GM19372 (cell line): ENCODE measurements at regions not wholly inside any gene's neighbourhood (a gene's known extent, or its start where the extent isn't known, plus 50 kb on each side); places are given as distances from the start of the nearest gene placed in this dataset.

ENCODE experiments used
- ATAC-seq: cut with Tn5 transposase; IDR thresholded peaks from one replicate; pipeline ENCODE4 v1.9.1; 2021; ENCODE audit warnings: mild to moderate bottlenecking, low read depth, moderate library complexity; ENCODE audit not compliant: unreplicated experiment

DNA sequence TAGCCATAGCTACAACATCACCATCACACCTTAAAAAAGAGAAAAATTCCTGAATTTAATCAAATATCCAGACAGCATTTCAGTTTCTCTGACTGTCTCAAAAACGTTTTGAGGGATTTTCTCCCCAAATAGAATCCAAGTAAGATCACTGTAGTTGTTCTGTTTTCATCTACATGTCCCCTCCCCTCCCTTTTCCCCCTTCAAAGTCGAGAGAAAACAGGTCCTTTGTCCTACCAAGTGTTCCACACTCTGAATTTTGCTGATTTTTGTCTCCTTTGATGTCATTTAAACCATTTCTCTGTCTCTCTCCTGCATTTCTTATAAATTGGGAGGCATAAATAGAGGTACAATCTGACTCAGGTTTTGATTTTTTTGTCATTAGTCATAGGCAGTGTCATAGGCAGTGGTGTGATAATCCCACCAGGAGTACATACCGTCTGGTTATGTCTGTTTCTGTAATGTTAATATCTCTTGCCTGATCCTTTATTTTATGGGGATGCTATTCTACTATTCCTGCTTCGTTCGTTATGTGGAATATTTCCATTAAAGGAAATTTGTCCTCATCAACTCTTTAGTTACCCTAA, 348.6 kb downstream of the PTTG2 start:
- ATAC-seq, result no peak

GRCh38 chr4:38309471-38309870, 349.3 kb downstream of the PTTG2 start:
- no peak for ATAC-seq

- ATAC-seq, result peak; percentile 89
These were observed 350.3 kb downstream of the PTTG2 start for GRCh38 chr4:38310446-38311043.

DNA sequence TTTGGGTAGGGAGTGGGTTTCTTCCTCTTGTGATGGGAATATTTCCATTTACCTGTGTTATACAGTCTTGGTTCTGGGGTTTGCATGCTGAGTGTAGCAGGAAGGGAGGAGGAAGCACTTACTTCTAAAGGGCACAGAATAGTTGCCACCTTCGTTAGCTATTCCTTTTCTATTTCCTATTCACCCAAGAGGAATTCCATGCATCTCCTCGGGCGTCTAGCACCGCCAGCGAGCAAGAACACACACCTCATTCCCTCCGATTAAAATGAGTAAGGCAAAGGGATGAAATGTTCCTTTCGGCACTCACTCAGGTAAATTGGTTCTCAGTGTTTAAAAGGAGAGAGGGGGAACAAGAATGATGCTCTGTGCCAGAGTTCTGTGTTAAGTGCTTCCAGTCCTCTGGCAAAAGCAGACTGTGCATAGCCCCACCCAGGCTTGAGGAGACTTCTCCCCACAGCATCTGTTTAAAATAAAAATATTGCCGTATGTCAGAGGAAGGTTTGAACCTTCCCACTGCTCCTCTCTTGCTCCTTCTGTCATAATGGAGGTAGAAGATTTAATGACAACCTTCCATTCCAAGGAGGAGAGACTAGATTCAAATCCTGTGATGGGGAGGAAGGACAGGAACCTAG, 351.4 kb downstream of the PTTG2 start:
- no peak for ATAC-seq

DNA sequence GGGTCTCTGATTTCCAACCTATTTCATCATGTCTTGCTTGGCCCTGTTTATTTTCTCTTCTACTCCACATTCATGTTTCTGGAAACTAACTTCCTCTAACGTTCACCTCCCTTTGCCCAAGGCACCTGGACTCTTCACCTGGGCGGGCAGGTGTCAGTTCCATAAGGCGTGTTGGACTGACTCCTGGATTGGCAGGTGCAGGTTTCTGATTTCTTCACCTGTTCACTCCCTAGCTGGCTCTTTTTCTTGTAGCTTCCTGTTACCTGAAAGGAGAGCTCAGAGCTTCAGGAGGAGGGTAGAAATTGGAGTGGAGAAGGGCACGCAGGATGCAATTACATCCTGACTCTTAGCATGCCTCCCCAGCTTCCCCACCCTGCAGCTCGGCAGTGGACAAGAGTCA, 350.8 kb upstream of the KLF3 start:
- no peak for ATAC-seq

- no peak for ATAC-seq
These were observed 349.9 kb upstream of the KLF3 start for GRCh38 chr4:38313999-38314561.

DNA sequence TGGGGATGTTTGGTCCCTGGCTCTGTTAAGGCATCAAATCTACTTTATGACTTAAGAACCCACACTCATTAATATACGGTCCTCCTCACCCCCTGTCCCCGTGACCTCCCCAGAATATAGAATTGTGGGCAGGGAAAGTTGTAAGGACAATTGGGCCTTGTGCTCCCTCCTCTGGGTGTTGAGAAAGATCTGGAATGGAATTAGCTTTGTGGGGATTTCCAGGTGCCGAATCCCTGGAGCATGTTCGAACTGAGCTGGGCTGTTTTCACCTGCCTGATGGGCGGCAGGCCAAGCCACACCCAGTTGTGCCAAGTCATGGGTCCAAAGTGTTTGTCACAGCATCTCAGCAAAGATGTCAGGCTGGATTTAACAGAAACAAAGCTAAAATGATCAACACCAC, 349.3 kb upstream of the KLF3 start:
- no peak for ATAC-seq

- no peak for ATAC-seq
These were observed 348.7 kb upstream of the KLF3 start for GRCh38 chr4:38315286-38315685.

- ATAC-seq, result no peak
These were observed 348.0 kb upstream of the KLF3 start for GRCh38 chr4:38316045-38316444.

DNA sequence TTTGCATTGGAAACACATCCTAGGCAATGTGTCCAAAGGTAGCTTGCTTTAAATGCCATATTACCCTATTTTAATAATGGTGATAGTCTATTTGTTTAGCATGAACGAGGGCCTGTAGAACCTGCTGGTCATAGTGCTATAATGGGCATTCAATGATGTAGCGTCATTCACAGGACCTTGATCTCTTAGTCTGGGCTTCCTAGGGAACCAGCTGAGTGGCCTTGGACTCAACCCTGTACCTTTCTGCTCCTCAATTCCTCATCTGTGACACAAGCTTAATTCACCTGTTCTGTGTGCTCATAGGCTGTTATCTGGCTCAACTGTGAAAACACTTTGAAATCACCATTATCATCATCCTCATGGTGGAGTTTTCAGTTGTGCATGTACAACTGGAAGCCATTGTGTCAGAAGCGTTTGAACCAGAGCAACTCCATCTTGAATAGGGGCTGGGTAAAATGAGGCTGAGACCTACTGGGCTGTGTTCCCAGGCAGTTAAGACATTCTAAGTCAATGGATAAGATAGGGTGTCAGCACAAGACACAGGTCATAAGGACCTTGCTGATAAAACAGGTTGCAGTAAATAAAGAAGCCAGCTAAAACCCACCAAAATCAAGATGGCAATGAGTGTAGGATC, 346.8 kb upstream of the KLF3 start:
- no peak for ATAC-seq

DNA sequence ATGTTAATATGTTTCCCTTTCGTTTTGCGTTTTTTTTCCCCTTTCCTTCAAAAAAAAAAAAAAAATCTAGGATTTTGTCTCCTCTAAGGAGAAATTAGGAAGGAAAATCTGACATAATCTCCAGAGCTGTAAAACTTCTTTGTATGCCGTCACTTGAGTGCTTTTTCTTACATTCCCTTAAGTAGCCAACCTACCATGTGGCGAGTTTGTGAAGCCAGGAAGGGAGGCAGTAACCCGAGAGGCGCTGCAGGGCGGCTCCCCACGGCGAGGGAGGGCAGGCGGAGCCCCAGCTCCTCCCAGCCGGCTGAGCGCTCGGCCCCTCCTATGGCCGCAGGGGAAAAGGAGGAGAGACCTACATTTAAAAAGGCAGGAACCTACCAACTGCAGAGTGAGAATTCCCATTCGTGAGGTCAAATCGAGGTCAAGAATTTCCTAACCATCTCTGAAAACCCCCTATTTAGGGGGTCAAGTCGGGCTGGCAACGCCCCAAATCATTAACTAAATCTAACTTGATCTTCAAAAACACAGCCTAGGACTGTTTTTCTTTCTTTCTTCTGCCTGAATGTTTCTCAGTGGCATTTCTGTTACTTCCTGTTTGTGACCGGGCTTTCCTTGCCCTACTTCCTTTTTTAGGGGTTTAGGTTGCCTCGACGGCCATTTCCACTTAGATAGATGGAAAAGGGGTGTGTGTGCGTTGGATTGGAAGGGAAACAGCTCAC, 345.1 kb upstream of the KLF3 start:
- peak; percentile 89 for ATAC-seq

DNA sequence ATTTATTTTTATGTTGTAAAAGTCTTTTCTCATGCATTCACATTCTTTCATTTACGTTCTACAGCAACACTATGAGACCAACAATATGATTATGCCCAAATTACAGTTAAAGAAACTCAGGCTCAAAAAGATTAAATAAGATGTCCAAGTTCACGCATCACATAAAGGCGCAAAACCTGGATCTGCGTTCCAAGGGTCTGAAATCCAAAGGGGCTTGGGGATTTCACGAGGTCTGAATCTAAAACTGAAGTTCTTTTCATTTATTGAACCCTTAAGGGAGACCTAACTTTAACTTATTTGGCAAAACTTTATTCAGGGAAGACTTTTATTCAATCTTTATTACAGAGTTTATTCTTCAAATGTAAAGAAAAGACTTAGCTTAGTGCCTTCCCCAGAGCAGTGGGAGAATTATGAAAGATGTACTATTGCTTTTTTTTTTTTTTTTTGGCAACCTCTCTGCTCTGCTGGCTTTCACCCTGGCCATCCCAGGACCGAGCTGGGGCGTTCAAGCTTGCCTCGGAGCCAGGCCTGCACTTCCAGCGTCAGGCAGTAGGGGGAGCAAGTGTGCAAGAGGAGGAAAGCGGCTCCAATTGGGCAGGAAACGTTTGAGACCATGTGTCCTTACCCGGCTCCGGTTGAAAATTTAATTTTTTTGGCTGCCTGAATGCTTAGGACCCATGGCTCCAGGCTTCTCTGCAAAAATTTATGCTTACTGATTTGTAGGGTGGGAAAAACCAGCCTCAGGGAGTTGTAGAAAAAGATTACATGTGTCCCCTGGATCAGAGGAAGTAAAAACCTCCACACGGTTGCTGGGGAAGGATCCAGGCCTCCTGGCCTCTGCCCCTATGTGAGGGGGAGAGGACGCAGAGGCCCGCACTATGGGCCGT, 344.3 kb upstream of the KLF3 start:
- ATAC-seq, result peak; percentile 48

DNA sequence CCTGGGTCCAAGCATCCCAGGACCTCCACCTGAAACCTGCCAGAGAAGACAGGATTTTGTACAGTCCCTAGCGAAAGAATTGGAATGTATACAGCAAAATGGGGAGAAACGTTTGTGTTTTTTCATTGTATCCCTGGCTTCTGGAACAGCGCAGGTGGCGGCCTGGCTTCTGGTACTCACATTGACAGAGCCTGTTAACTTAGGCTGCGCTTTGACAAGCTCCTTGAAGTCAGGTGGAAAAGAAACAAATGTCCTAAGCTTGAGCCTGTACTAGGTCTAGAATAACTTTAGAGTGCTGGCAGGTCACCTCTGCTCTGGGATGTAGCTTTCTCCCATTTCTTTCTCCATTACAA, 343.7 kb upstream of the KLF3 start:
- no peak for ATAC-seq

- no peak for ATAC-seq
These were observed 343.2 kb upstream of the KLF3 start for GRCh38 chr4:38320833-38321232.

DNA sequence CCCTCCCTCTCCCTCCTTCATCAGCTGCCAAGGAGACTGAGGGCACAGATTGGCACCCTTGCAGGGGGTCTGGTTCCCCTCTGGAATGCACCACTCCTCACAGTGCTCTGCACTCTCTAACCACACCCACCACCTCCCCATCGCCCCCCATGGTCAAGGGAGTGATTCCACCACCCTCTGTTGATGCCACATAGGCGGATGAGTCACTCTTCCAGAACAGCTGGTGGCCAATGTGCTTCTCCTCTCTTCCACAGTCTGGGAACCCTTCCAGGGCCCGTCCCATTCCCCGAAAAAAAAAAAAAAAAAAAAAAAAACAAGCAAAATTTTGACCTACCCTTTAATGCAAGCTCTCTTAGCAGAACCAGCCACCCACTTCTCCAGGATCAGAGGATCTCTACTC, 341.3 kb upstream of the KLF3 start:
- no peak for ATAC-seq

- ATAC-seq, result no peak
These were observed 340.8 kb upstream of the KLF3 start for GRCh38 chr4:38323141-38323641.

GRCh38 chr4:38324861-38325628, 339.0 kb upstream of the KLF3 start:
- ATAC-seq, result no peak

GRCh38 chr4:38325629-38325913, 338.4 kb upstream of the KLF3 start:
- ATAC-seq, result no peak

GRCh38 chr4:38326499-38326898, 337.5 kb upstream of the KLF3 start:
- no peak for ATAC-seq
